ENCODE measurements at regions not wholly inside any gene's neighbourhood (a gene's known extent, or its start where the extent isn't known, plus 50 kb on each side); places are given as distances from the start of the nearest gene placed in this dataset.
"Not testable (repeated sequence)": the region's sequence is repeated elsewhere in the genome, so short reads cannot be mapped to it uniquely, and the experiment has no call there.

DNA sequence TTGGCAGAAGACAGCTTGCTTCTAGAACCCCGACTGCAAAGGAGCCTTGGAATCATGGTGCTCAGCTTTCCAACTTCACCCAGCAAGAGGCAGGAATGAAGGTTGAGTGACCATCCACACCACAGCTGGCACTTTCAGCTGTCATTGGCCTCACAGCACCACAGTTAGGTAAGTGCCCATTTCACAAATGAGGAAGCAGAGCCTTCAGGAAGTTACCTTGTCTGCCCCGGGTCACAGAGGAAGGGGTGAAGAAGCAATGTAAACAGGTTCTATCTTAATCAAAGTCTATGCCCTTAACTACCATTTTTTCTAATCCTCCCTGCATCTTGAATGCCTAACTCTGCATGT, 156.0 kb downstream of the GLUL start:
- TF ChIP-seq, protein P1, sequence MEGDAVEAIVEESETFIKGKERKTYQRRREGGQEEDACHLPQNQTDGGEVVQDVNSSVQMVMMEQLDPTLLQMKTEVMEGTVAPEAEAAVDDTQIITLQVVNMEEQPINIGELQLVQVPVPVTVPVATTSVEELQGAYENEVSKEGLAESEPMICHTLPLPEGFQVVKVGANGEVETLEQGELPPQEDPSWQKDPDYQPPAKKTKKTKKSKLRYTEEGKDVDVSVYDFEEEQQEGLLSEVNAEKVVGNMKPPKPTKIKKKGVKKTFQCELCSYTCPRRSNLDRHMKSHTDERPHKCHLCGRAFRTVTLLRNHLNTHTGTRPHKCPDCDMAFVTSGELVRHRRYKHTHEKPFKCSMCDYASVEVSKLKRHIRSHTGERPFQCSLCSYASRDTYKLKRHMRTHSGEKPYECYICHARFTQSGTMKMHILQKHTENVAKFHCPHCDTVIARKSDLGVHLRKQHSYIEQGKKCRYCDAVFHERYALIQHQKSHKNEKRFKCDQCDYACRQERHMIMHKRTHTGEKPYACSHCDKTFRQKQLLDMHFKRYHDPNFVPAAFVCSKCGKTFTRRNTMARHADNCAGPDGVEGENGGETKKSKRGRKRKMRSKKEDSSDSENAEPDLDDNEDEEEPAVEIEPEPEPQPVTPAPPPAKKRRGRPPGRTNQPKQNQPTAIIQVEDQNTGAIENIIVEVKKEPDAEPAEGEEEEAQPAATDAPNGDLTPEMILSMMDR (conservative IDR thresholded peaks at IDR 0.05; ENCODE audit: low read length), result no peak
- no peak for DNase-seq (ENCODE audit: low read depth)

DNA sequence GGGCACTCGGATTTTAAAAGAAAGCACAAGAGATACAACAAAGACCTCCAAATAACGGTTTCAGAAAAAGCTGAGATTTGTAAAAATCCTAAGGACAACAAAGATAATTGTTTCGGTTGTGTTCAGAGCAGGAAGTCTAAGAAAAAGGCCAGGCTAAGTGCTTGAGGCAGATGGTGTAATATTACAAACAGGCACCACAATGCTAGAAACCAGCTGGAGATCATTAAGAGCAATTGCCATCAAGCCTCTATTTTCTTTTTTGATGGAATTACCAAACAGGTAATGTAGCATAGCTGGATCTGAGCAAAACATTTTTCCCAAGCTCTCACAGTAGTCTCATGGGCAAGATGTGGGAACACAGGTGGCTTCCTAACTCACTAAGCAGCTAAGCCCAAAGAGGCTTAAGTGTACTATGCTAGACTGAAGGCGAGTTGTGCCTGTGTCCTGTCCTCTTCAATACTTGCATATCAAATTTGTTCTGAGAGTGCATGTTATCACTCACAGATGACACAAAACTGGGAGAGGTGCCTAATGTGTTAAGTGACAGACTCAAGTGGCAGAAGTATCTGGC, 161.6 kb downstream of the GLUL start:
- TF ChIP-seq, protein P1 (conservative IDR thresholded peaks at IDR 0.05; ENCODE audit: low read length), result no peak
- no peak overlapping the region for H3K4me3 ChIP-seq (ENCODE audit: low read length)
- DNase-seq (ENCODE audit: low read depth), result peak; percentile 57

More for the DNA sequence above, 156.0 kb downstream of the GLUL start:
- H3K4me3 ChIP-seq (ENCODE audit: low read length), result no peak overlapping the region

DNA sequence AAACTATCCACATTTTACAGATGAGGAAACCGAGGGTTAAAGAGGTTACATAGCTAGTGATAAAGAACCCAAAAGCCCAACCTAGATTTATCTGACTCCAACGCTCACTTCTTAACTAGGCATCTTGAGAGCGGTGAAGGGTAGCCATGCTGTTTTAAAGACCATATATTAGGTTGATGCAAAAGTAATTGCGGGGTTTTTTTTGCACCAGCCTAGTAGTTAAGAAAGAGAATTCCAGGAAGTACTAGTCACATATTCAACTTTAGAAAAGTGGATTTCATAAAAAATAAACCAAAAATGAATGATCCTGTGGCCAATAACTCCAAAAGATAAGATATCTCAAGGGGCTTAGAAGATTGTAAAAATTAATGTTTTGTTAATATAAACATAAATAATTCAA, 162.1 kb downstream of the GLUL start:
- H3K4me3 ChIP-seq (ENCODE audit: low read length), result no peak overlapping the region
- TF ChIP-seq, protein P1 (conservative IDR thresholded peaks at IDR 0.05; ENCODE audit: low read length), result no peak
- no peak for DNase-seq (ENCODE audit: low read depth)

DNA sequence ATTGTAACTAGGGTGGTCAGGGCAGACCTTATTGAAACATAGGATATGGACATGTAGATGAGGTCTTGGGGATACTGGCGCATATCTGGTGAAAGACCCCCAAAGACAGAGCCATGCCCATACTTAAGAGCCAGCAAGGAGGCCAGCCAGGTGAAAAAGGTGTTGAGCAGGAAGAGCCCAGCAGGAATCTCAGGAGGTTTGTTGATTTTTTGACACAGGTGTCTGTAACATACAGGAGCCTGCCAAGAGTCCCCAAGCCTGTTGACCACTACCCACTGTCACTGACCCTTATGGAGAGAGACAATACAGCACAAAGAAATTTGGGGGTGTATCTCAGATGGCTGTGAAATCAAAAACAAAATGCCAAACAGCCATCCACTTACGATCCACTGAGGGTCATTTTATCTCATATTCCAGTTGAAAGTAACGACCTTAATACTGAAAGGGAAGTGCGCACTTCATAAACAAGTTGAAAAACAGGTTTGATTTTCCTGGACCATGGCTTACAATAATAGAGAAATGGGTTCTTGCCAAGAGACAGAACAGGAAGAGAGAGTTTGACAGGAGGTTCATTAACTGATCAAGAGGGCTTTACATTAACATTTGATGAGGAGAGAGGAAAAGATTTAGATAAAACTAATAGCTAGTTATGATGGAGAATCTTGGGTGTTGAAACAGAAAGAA, 163.6 kb downstream of the GLUL start:
- DNase-seq (ENCODE audit: low read depth), result no peak
- TF ChIP-seq, protein P1 (conservative IDR thresholded peaks at IDR 0.05; ENCODE audit: low read length), result no peak

DNA sequence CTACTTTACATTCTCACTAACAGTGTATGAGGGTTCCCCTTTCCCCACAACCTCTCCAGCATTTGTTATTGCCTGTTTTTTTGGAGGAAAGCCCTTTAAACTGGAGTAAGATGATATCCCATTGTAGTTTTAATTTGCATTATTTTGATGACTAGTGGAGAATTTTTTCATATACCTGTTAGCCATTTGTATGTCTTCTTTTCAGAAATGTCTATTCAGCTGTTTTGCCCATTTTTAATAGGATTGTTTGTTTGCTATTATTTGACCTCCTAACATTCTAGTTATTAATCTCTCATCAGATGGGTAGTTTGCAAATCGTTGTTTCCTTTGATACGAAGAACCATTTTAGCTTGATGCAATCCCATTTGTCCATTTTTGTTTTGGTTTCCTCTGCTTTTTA, 165.0 kb downstream of the GLUL start:
- TF ChIP-seq, protein P1 (conservative IDR thresholded peaks at IDR 0.05; ENCODE audit: low read length), result no peak
- no peak for DNase-seq (ENCODE audit: low read depth)
- H3K4me3 ChIP-seq (ENCODE audit: low read length), result no peak overlapping the region

More for the DNA sequence above, 163.6 kb downstream of the GLUL start:
- H3K4me3 ChIP-seq (ENCODE audit: low read length), result no peak overlapping the region

DNA sequence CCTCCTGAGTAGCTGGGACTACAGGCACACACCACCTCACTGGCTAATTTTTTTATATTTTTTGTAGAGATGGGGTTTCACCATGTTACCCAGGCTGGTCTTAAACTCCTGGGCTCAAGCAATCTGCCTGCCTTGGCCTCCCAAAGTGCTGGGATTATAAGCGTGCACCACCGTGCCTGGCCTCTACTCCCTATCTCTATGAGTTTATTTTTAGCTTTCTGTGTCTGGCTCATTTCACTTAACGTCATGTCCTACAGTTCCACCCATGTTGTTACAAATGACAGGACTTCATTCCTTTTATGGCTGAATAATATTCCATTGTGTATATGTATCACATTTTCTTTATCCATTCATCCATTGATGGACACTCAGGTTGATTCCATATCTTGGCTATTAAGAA, 164.2 kb upstream of the ZNF648 start:
- H3K4me3 ChIP-seq (ENCODE audit: low read length); DNase-seq (ENCODE audit: low read depth): not testable (repeated sequence)

DNA sequence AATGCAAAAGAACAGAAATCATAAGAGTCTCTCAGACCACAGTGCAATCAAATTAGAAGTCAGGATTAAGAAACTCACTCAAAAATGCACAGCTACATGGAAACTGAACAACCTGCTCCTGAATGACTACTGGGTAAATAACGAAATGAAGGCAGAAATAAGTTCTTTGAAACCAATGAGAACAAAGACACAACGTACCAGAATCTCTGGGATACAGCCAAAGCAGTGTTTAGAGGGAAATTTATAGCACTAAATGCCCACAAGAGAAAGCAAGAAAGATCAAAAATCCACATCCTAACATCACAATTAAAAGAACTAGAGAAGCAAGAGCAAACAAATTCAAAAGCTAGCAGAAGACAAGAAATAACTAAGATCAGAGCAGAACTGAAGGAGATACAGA, 160.5 kb upstream of the ZNF648 start:
- DNase-seq (ENCODE audit: low read depth); H3K4me3 ChIP-seq (ENCODE audit: low read length): not testable (repeated sequence)

DNA sequence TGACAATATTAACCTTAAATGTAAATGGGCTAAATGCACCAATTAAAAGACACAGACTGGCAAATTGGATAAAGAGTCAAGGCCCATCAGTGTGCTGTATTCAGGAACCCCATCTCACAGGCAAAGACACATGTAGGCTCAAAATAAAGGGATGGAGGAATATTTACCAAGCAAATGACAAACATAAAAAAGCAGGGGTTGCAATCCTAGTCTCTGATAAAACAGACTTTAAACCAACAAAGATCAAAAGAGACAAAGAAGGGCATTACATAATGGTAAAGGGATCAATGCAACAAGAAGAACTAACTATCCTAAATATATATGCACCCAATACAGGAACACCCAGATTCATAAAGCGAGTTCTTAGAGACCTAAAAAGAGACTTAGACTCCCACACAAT, 159.9 kb upstream of the ZNF648 start:
- not testable (repeated sequence) for DNase-seq (ENCODE audit: low read depth); H3K4me3 ChIP-seq (ENCODE audit: low read length)

DNA sequence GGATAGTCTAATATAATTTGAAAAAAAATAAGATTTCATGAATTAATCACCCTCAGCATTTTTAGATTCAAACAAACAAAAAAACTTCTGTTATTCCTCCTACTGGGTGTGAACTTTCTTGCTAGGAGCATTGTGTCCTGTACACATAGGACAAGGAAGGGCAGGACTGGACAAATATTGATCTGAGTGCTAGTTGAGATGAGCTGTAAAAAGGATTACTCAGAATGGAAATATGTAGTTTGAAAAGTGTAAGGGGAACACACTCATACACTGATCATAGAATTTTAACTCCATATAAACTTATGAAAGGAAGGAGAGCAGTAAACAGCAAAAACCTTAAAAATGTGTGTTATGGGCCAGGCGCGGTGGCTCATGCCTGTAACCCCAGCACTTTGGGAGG, 156.5 kb upstream of the ZNF648 start:
- DNase-seq (ENCODE audit: low read depth), result no peak
- TF ChIP-seq, protein P1 (conservative IDR thresholded peaks at IDR 0.05; ENCODE audit: low read length), result no peak
- no peak overlapping the region for H3K4me3 ChIP-seq (ENCODE audit: low read length)

Data from AG10803 (cell line).